ENCODE measurements at regions not wholly inside any gene's neighbourhood (a gene's known extent, or its start where the extent isn't known, plus 50 kb on each side); places are given as distances from the start of the nearest gene placed in this dataset.

DNA sequence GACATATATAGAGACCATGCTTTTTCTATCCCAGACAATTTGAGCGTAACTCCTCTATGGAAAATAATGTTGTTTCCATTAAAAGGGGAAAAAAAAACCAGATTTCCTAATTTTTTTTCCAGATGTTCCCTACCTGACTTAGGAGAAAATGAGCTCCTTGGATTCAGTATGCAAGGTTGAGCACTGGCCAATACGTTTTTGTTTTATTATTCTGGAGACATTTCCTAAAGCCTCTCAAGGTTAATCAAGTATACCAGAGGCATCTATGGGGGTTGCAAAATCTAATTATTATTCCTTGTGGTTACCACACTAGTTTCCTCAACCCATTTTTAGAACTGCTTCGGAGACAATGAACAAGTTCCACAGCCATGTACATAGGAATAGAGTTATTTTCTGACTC lies 291.3 kb downstream of the SLC16A7 start:
- H3K36me3 ChIP-seq (ENCODE audit: control insufficient read depth in 2 of 2, insufficient read depth in 1 of 2, low read length in 2 of 2), result no peaks in the 10 kb centered on the region
- H3K4me3 ChIP-seq (ENCODE audit: low read depth, low read length), result no peak overlapping the region
- H3K9me3 ChIP-seq (ENCODE audit: control insufficient read depth, insufficient read depth, low read depth, low read length), result no peaks in the 10 kb centered on the region
- ChIA-PET POLR2A (no interaction called here), CTCF (interaction anchor here (0.7 kb wide), 1 partner anchor 14 kb away, joined by 4 read pairs; no protein-coding TSS in a partner anchor)
- no peak overlapping the region for H3K27ac ChIP-seq (ENCODE audit: extremely low read depth, low read depth, low read length)
- TF ChIP-seq ZNF544 (tag by site-specific recombination; IDR thresholded peaks at IDR 0.05) (no peak), FEZF1 (tag by site-specific recombination; IDR thresholded peaks at IDR 0.05) (no peak), KLF1 (tag by site-specific recombination; IDR thresholded peaks at IDR 0.05) (no peak), ZNF621 (tag by site-specific recombination; IDR thresholded peaks at IDR 0.05) (no peak), ZNF391 (tag by site-specific recombination; IDR thresholded peaks at IDR 0.05; ENCODE audit: borderline replicate concordance, low read depth) (no peak), ZNF529 (tag by site-specific recombination; IDR thresholded peaks at IDR 0.05; ENCODE audit: insufficient replicate concordance) (no peak), ZNF629 (tag by site-specific recombination; IDR thresholded peaks at IDR 0.05) (no peak), OSR2 (tag by site-specific recombination; IDR thresholded peaks at IDR 0.05) (no peak), ZNF223 (tag by site-specific recombination; IDR thresholded peaks at IDR 0.05) (no peak), KLF8 (tag by site-specific recombination; IDR thresholded peaks at IDR 0.05) (no peak)
- TF ChIP-seq, protein P1, sequence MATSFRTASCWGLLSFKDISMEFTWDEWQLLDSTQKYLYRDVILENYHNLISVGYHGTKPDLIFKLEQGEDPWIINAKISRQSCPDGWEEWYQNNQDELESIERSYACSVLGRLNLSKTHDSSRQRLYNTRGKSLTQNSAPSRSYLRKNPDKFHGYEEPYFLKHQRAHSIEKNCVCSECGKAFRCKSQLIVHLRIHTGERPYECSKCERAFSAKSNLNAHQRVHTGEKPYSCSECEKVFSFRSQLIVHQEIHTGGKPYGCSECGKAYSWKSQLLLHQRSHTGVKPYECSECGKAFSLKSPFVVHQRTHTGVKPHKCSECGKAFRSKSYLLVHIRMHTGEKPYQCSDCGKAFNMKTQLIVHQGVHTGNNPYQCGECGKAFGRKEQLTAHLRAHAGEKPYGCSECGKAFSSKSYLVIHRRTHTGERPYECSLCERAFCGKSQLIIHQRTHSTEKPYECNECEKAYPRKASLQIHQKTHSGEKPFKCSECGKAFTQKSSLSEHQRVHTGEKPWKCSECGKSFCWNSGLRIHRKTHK (tag by site-specific recombination; IDR thresholded peaks at IDR 0.05), result no peak
- TF ChIP-seq, protein P2, sequence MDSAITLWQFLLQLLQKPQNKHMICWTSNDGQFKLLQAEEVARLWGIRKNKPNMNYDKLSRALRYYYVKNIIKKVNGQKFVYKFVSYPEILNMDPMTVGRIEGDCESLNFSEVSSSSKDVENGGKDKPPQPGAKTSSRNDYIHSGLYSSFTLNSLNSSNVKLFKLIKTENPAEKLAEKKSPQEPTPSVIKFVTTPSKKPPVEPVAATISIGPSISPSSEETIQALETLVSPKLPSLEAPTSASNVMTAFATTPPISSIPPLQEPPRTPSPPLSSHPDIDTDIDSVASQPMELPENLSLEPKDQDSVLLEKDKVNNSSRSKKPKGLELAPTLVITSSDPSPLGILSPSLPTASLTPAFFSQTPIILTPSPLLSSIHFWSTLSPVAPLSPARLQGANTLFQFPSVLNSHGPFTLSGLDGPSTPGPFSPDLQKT (IDR thresholded peaks at IDR 0.05; ENCODE audit: borderline replicate concordance, low read depth, low read length), result no peak
- TF ChIP-seq, protein P3, sequence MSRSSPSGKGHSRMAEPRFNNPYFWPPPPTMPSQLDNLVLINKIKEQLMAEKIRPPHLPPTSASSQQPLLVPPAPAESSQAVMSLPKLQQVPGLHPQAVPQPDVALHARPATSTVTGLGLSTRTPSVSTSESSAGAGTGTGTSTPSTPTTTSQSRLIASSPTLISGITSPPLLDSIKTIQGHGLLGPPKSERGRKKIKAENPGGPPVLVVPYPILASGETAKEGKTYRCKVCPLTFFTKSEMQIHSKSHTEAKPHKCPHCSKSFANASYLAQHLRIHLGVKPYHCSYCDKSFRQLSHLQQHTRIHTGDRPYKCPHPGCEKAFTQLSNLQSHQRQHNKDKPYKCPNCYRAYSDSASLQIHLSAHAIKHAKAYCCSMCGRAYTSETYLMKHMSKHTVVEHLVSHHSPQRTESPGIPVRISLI (tag by site-specific recombination; IDR thresholded peaks at IDR 0.05), result no peak
- TF ChIP-seq, protein P4, sequence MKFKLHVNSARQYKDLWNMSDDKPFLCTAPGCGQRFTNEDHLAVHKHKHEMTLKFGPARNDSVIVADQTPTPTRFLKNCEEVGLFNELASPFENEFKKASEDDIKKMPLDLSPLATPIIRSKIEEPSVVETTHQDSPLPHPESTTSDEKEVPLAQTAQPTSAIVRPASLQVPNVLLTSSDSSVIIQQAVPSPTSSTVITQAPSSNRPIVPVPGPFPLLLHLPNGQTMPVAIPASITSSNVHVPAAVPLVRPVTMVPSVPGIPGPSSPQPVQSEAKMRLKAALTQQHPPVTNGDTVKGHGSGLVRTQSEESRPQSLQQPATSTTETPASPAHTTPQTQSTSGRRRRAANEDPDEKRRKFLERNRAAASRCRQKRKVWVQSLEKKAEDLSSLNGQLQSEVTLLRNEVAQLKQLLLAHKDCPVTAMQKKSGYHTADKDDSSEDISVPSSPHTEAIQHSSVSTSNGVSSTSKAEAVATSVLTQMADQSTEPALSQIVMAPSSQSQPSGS (tag by site-specific recombination; IDR thresholded peaks at IDR 0.05; ENCODE audit: low read depth), result no peak
- no peaks in the 10 kb centered on the region for H3K4me1 ChIP-seq (ENCODE audit: control insufficient read depth, insufficient read depth, low read length)

DNA sequence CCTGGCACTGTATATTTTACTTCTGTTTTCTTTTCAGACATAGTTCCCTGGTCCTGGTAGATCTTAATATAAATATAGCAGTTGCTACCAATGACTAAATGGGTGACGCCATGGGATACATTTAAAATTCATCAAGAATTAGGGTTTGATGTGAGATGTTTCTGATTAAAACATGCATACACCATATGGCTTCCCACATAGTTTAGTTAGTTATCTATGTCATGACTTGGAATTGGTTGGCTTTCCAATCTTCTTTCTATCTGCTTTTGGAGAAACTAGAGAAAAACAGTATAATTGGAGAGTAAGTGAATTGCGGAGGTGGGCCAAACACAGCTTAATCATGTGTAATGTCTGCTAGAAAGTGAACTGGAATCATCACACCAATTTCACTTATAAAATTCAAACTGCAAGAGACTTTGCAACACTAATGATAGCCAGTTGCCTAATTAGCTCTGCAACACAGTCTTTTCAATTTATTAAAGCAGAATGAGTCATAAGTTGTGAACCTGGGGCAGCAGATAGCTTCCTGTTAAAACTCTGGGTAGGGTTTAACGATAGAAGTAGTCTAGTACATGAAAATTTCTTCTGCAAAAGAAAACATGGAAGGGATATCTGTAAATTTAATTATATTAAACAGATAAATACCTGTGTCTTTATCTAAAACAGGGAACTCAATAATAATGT lies 295.2 kb downstream of the SLC16A7 start:
- Histone ChIP-seq H3K4me3 (ENCODE audit: low read depth, low read length) (no peak overlapping the region), H3K4me1 (ENCODE audit: control insufficient read depth, insufficient read depth, low read length) (no peaks in the 10 kb centered on the region), H3K27ac (ENCODE audit: extremely low read depth, low read depth, low read length) (no peak overlapping the region), H3K9me3 (ENCODE audit: control insufficient read depth, insufficient read depth, low read depth, low read length) (no peaks in the 10 kb centered on the region), H3K36me3 (ENCODE audit: control insufficient read depth in 2 of 2, insufficient read depth in 1 of 2, low read length in 2 of 2) (no peaks in the 10 kb centered on the region)
- ChIA-PET POLR2A (no interaction called here), CTCF (interaction anchor here (0.8 kb wide), 1 partner anchor 1610 kb away, joined by 4 read pairs; no protein-coding TSS in a partner anchor)
- TF ChIP-seq ZNF184 (tag by site-specific recombination; IDR thresholded peaks at IDR 0.05) (no peak), ZNF624 (tag by site-specific recombination; IDR thresholded peaks at IDR 0.05) (no peak), FEZF1 (tag by site-specific recombination; IDR thresholded peaks at IDR 0.05) (no peak), ZBTB48 (tag by site-specific recombination; IDR thresholded peaks at IDR 0.05) (no peak), HOXD13 (CRISPR knock-in tag; IDR thresholded peaks at IDR 0.05; ENCODE audit: borderline replicate concordance) (no peak), ZNF426 (tag by site-specific recombination; IDR thresholded peaks at IDR 0.05) (no peak), ZSCAN23 (tag by site-specific recombination; IDR thresholded peaks at IDR 0.05) (no peak), ZNF239 (tag by site-specific recombination; IDR thresholded peaks at IDR 0.05) (no peak)
- TF ChIP-seq, protein P5, sequence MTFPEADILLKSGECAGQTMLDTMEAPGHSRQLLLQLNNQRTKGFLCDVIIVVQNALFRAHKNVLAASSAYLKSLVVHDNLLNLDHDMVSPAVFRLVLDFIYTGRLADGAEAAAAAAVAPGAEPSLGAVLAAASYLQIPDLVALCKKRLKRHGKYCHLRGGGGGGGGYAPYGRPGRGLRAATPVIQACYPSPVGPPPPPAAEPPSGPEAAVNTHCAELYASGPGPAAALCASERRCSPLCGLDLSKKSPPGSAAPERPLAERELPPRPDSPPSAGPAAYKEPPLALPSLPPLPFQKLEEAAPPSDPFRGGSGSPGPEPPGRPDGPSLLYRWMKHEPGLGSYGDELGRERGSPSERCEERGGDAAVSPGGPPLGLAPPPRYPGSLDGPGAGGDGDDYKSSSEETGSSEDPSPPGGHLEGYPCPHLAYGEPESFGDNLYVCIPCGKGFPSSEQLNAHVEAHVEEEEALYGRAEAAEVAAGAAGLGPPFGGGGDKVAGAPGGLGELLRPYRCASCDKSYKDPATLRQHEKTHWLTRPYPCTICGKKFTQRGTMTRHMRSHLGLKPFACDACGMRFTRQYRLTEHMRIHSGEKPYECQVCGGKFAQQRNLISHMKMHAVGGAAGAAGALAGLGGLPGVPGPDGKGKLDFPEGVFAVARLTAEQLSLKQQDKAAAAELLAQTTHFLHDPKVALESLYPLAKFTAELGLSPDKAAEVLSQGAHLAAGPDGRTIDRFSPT (tag by site-specific recombination; IDR thresholded peaks at IDR 0.05), result no peak
- TF ChIP-seq, protein P3 (tag by site-specific recombination; IDR thresholded peaks at IDR 0.05), result no peak
- TF ChIP-seq, protein P6, sequence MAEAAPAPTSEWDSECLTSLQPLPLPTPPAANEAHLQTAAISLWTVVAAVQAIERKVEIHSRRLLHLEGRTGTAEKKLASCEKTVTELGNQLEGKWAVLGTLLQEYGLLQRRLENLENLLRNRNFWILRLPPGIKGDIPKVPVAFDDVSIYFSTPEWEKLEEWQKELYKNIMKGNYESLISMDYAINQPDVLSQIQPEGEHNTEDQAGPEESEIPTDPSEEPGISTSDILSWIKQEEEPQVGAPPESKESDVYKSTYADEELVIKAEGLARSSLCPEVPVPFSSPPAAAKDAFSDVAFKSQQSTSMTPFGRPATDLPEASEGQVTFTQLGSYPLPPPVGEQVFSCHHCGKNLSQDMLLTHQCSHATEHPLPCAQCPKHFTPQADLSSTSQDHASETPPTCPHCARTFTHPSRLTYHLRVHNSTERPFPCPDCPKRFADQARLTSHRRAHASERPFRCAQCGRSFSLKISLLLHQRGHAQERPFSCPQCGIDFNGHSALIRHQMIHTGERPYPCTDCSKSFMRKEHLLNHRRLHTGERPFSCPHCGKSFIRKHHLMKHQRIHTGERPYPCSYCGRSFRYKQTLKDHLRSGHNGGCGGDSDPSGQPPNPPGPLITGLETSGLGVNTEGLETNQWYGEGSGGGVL (tag by site-specific recombination; IDR thresholded peaks at IDR 0.05), result no peak

Measured in HEK293 (cell line).